A549 (cell line): ENCODE measurements at regions not wholly inside any gene's neighbourhood (a gene's known extent, or its start where the extent isn't known, plus 50 kb on each side); places are given as distances from the start of the nearest gene placed in this dataset.
"Not testable (repeated sequence)": the region's sequence is repeated elsewhere in the genome, so short reads cannot be mapped to it uniquely, and the experiment has no call there.

Experiments used
- CTCF ChIP-seq: fragments of >200 bp; sonication (Bioruptor Twin); formaldehyde crosslinking; IDR thresholded peaks from 3 replicates; pipeline ENCODE4 v1.5.1; 2016
- NFE2L2 ChIP-seq: fragments of 150-350 bp; conservative IDR thresholded peaks from 2 replicates; pipeline ENCODE4 v1.6.1; 2014; ENCODE audit warnings: low read length
- RFX5 ChIP-seq: fragments of 450-650 bp; IDR thresholded peaks from 2 replicates; pipeline ENCODE4 v1.7.1; 2014; ENCODE audit warnings: antibody characterized with exemption, mild to moderate bottlenecking, moderate library complexity
- SREBF2 ChIP-seq: fragments of 450-650 bp; IDR thresholded peaks from 2 replicates; pipeline ENCODE4 v1.6.1; 2014; ENCODE audit warnings: mild to moderate bottlenecking, moderate library complexity
- ZSCAN20 ChIP-seq: fragments of 250-450 bp; sonication (Bioruptor Pico); IDR thresholded peaks from 2 replicates; pipeline ENCODE4 v1.8.0; 2022; ENCODE audit warnings: mild to moderate bottlenecking, moderate library complexity

- TF ChIP-seq ZSCAN20 (CRISPR knock-in tag); NFE2L2; SREBF2; RFX5; CTCF: not testable (repeated sequence)
Measured at GRCh38 chr12:94007833-94008232, 140.5 kb upstream of the PLXNC1 start.
